GM12891 (cell line): ENCODE measurements at regions not wholly inside any gene's neighbourhood (a gene's known extent, or its start where the extent isn't known, plus 50 kb on each side); places are given as distances from the start of the nearest gene placed in this dataset.
"Not testable (repeated sequence)": the region's sequence is repeated elsewhere in the genome, so short reads cannot be mapped to it uniquely, and the experiment has no call there.

Source experiments
- PAX5 ChIP-seq: IDR thresholded peaks from 2 replicates; pipeline ENCODE4 v1.6.1; 2011; ENCODE audit warnings: low read length, moderate library complexity, mild to moderate bottlenecking; ENCODE audit not compliant: insufficient read depth, severe bottlenecking
- POLR2A ChIP-seq: IDR thresholded peaks from 2 replicates; pipeline ENCODE4 v1.6.1; 2011; ENCODE audit warnings: low read depth, low read length, control low read depth
- POLR2AphosphoS5 ChIP-seq: IDR thresholded peaks from 2 replicates; pipeline ENCODE4 v1.6.1; 2011; ENCODE audit warnings: low read depth, low read length, control low read depth
- POU2F2 ChIP-seq: IDR thresholded peaks from 2 replicates; pipeline ENCODE4 v1.6.1; 2011; ENCODE audit warnings: low read depth, mild to moderate bottlenecking, control low read depth, low read length, moderate library complexity
- SPI1 ChIP-seq: IDR thresholded peaks from 2 replicates; pipeline ENCODE4 v1.6.1; 2011; ENCODE audit warnings: low read depth, low read length, control low read depth
- TAF1 ChIP-seq: IDR thresholded peaks from 2 replicates; pipeline ENCODE4 v1.6.1; 2011; ENCODE audit warnings: low read depth, low read length, control low read depth

DNA sequence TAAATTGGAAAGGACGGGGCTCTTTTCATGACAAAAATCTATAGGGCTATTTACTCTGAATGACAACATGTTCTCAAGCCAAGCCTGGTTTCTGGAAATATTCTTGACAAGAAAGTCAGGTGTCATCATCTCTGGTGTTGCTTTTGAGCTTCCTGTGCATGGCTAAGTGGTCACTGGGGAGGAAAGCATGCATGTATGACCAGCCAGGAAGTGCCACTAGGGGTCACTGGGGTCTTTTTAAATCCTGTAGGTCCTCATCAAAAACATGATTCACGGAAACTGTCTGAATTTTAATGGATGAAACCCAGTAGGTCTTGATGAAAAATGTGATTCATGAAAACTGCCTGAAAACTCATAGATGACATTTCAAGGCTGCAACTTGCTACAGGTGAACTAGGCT, 80.1 kb downstream of the CDY2B start:
- TF ChIP-seq POLR2A, TAF1, SPI1, POLR2AphosphoS5, POU2F2, PAX5: not testable (repeated sequence)
